ENCODE measurements at regions not wholly inside any gene's neighbourhood (a gene's known extent, or its start where the extent isn't known, plus 50 kb on each side); places are given as distances from the start of the nearest gene placed in this dataset.

- no peaks in the 10 kb centered on the region for H4K20me1 ChIP-seq (ENCODE audit: control insufficient read depth, insufficient read depth, low read length, poor library complexity, severe bottlenecking)
- H3K79me2 ChIP-seq (ENCODE audit: control insufficient read depth, insufficient read depth, low read length) = no peaks in the 10 kb centered on the region
- H2AFZ ChIP-seq (ENCODE audit: insufficient read depth, low read depth, low read length, poor library complexity, severe bottlenecking) = no peak overlapping the region
- DNase-seq (no peak), ATAC-seq (ENCODE audit: low read depth) (no peak)
- ChIA-PET CTCF (no interaction called here), POLR2A (no interaction called here)
- intact Hi-C loops (cut with micrococcal nuclease) = no loop called here
- no peaks in the 10 kb centered on the region for H3K9me3 Mint-ChIP-seq (ENCODE audit: insufficient read depth)
- H3K27me3 Mint-ChIP-seq = no peaks in the 10 kb centered on the region
- no peak overlapping the region for H3K27ac Mint-ChIP-seq
- H3K4me1 Mint-ChIP-seq = no peaks in the 10 kb centered on the region
- no peak overlapping the region for H3K4me3 ChIP-seq (ENCODE audit: control extremely low read depth in 1 of 5, extremely low read depth in 1 of 5, insufficient read depth in 1 of 5, low read depth in 2 of 5, low read length in 4 of 5)
- H3K36me3 ChIP-seq (replicated peaks in 1 of 2; ENCODE audit: control extremely low read depth in 1 of 2, control insufficient read depth in 1 of 2, extremely low read depth in 1 of 2, insufficient read depth in 2 of 2, low read length in 1 of 2) = no peaks in the 10 kb centered on the region
- no peak overlapping the region for H3K9ac ChIP-seq (ENCODE audit: low read length)
- no peak overlapping the region for H3K27ac ChIP-seq (ENCODE audit: low read length in 2 of 2)
- WGBS (ENCODE audit: insufficient coverage) = no CpG with 5 or more reads among the region's 1 CpG
- TF ChIP-seq EZH2 (IDR thresholded peaks at IDR 0.05; ENCODE audit: borderline replicate concordance, insufficient read depth, low read depth, low read length, poor library complexity, severe bottlenecking) (no peak), CTCF (IDR thresholded peaks at IDR 0.05) (no peak)
- no peak overlapping the region for H3K4me3 Mint-ChIP-seq
- no peaks in the 10 kb centered on the region for H3K4me1 ChIP-seq (ENCODE audit: control insufficient read depth in 2 of 2, insufficient read depth in 2 of 2, low read length in 2 of 2)
- no peak overlapping the region for H3K4me2 ChIP-seq (replicated peaks; ENCODE audit: low read depth, low read length, poor library complexity, severe bottlenecking)
- no peaks in the 10 kb centered on the region for H3K27me3 ChIP-seq (replicated peaks in 1 of 4; ENCODE audit: control extremely low read depth in 1 of 4, control insufficient read depth in 3 of 4, insufficient read depth in 4 of 4, low read length in 3 of 4)
- H3K9me3 ChIP-seq (ENCODE audit: control extremely low read depth in 1 of 3, control insufficient read depth in 2 of 3, insufficient read depth in 1 of 3, low read length in 2 of 3) = peaks cover 0 to 3% (median 0%) of the 10 kb centered on the region in 3 donors
Measured at GRCh38 chr1:106780066-106780465, 276.4 kb upstream of the PRMT6 start.

GRCh38 chr1:106780806-106781569 is 275.5 kb upstream of the PRMT6 start:
- intact Hi-C loops (cut with micrococcal nuclease) = no loop called here
- Mint-ChIP-seq H3K4me3 (no peak overlapping the region), H3K9me3 (ENCODE audit: insufficient read depth) (no peaks in the 10 kb centered on the region)

More at GRCh38 chr1:106780806-106781569, 275.5 kb upstream of the PRMT6 start:
- H3K79me2 ChIP-seq (ENCODE audit: control insufficient read depth, insufficient read depth, low read length) = no peaks in the 10 kb centered on the region
- no peaks in the 10 kb centered on the region for H4K20me1 ChIP-seq (ENCODE audit: control insufficient read depth, insufficient read depth, low read length, poor library complexity, severe bottlenecking)
- Mint-ChIP-seq H3K27ac (no peak overlapping the region), H3K27me3 (no peaks in the 10 kb centered on the region), H3K4me1 (no peaks in the 10 kb centered on the region)
- no peaks in the 10 kb centered on the region for H3K4me1 ChIP-seq (ENCODE audit: control insufficient read depth in 2 of 2, insufficient read depth in 2 of 2, low read length in 2 of 2)
- no peak for TF ChIP-seq EZH2 (IDR thresholded peaks at IDR 0.05; ENCODE audit: borderline replicate concordance, insufficient read depth, low read depth, low read length, poor library complexity, severe bottlenecking)
- peak; percentile 38 for TF ChIP-seq CTCF (IDR thresholded peaks at IDR 0.05)
- H3K4me2 ChIP-seq (replicated peaks; ENCODE audit: low read depth, low read length, poor library complexity, severe bottlenecking) = no peak overlapping the region
- no peak overlapping the region for H3K4me3 ChIP-seq (ENCODE audit: control extremely low read depth in 1 of 5, extremely low read depth in 1 of 5, insufficient read depth in 1 of 5, low read depth in 2 of 5, low read length in 4 of 5)
- ChIA-PET CTCF (no interaction called here), POLR2A (no interaction called here)
- H2AFZ ChIP-seq (ENCODE audit: insufficient read depth, low read depth, low read length, poor library complexity, severe bottlenecking) = no peak overlapping the region
- H3K9me3 ChIP-seq (ENCODE audit: control extremely low read depth in 1 of 3, control insufficient read depth in 2 of 3, insufficient read depth in 1 of 3, low read length in 2 of 3) = peaks cover 0 to 3% (median 0%) of the 10 kb centered on the region in 3 donors
- DNase-seq (no peak), ATAC-seq (ENCODE audit: low read depth) (no peak)
- H3K27ac ChIP-seq (ENCODE audit: low read length in 2 of 2) = no peak overlapping the region
- no peaks in the 10 kb centered on the region for H3K36me3 ChIP-seq (replicated peaks in 1 of 2; ENCODE audit: control extremely low read depth in 1 of 2, control insufficient read depth in 1 of 2, extremely low read depth in 1 of 2, insufficient read depth in 2 of 2, low read length in 1 of 2)
- H3K9ac ChIP-seq (ENCODE audit: low read length) = no peak overlapping the region
- no peaks in the 10 kb centered on the region for H3K27me3 ChIP-seq (replicated peaks in 1 of 4; ENCODE audit: control extremely low read depth in 1 of 4, control insufficient read depth in 3 of 4, insufficient read depth in 4 of 4, low read length in 3 of 4)
- no CpG with 5 or more reads among the region's 1 CpG for WGBS (ENCODE audit: insufficient coverage)
